ENCODE measurements at regions not wholly inside any gene's neighbourhood (a gene's known extent, or its start where the extent isn't known, plus 50 kb on each side); places are given as distances from the start of the nearest gene placed in this dataset.

- H3K9me3 ChIP-seq (replicated peaks; ENCODE audit: control insufficient read depth, insufficient read depth, low read length), result no peaks in the 10 kb centered on the region
- intact Hi-C loops (cut with micrococcal nuclease; ENCODE audit: unreplicated experiment), result no loop called here
- FAIRE-seq (no peak), ATAC-seq (no peak), DNase-seq (ENCODE audit: low read depth, low spot score) (no peak)
- ChIA-PET SMC1A (ENCODE audit: uncharacterized antibody, unreplicated experiment) (no interaction called here), CTCF (no interaction called here), RAD21 (ENCODE audit: unreplicated experiment) (no interaction called here), POLR2A (no interaction called here)
- no peaks in the 10 kb centered on the region for H4K20me1 ChIP-seq (ENCODE audit: control insufficient read depth, insufficient read depth)
- H3K36me3 ChIP-seq (ENCODE audit: control insufficient read depth in 2 of 2, insufficient read depth in 2 of 2, low read length in 1 of 2), result no peaks in the 10 kb centered on the region
- H2AFZ ChIP-seq (ENCODE audit: control insufficient read depth, low read depth, low read length), result no peak overlapping the region
- WGBS (ENCODE audit: insufficient coverage, insufficient replicate concordance, low lambda C conversion rate, missing lambda C conversion rate), result 19% methylated on average over 2 of the region's 2 CpGs
- H3K4me3 ChIP-seq, result no peak overlapping the region
- H3K4me2 ChIP-seq (ENCODE audit: control insufficient read depth, insufficient read depth), result no peak overlapping the region
- H3K27me3 ChIP-seq (replicated peaks in 1 of 2; ENCODE audit: control insufficient read depth in 2 of 2, insufficient read depth in 2 of 2, low read length in 1 of 2), result no peaks in the 10 kb centered on the region
- in situ Hi-C loops (cut with MboI), result no loop called here
- H3K79me2 ChIP-seq (ENCODE audit: control insufficient read depth, insufficient read depth, low read length), result no peaks in the 10 kb centered on the region
- no peak for TF ChIP-seq HDAC2 (IDR thresholded peaks at IDR 0.05)
- TF ChIP-seq NFIC (IDR thresholded peaks at IDR 0.05; ENCODE audit: low read depth, low read length), result no peak
- TF ChIP-seq, protein P1, sequence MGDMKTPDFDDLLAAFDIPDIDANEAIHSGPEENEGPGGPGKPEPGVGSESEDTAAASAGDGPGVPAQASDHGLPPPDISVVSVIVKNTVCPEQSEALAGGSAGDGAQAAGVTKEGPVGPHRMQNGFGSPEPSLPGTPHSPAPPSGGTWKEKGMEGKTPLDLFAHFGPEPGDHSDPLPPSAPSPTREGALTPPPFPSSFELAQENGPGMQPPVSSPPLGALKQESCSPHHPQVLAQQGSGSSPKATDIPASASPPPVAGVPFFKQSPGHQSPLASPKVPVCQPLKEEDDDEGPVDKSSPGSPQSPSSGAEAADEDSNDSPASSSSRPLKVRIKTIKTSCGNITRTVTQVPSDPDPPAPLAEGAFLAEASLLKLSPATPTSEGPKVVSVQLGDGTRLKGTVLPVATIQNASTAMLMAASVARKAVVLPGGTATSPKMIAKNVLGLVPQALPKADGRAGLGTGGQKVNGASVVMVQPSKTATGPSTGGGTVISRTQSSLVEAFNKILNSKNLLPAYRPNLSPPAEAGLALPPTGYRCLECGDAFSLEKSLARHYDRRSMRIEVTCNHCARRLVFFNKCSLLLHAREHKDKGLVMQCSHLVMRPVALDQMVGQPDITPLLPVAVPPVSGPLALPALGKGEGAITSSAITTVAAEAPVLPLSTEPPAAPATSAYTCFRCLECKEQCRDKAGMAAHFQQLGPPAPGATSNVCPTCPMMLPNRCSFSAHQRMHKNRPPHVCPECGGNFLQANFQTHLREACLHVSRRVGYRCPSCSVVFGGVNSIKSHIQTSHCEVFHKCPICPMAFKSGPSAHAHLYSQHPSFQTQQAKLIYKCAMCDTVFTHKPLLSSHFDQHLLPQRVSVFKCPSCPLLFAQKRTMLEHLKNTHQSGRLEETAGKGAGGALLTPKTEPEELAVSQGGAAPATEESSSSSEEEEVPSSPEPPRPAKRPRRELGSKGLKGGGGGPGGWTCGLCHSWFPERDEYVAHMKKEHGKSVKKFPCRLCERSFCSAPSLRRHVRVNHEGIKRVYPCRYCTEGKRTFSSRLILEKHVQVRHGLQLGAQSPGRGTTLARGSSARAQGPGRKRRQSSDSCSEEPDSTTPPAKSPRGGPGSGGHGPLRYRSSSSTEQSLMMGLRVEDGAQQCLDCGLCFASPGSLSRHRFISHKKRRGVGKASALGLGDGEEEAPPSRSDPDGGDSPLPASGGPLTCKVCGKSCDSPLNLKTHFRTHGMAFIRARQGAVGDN (IDR thresholded peaks at IDR 0.05), result no peak
- no peak for TF ChIP-seq EZH2 (IDR thresholded peaks at IDR 0.05; ENCODE audit: borderline replicate concordance, control insufficient read depth, low read depth, low read length)
- no peak overlapping the region for H3K27ac ChIP-seq (ENCODE audit: control insufficient read depth, insufficient read depth)
- H3K9ac ChIP-seq (ENCODE audit: control insufficient read depth, insufficient read depth, low read length), result no peak overlapping the region
- no TSS peak for BruUV-seq (replicated peaks)
- no peaks in the 10 kb centered on the region for H3K4me1 ChIP-seq (ENCODE audit: control insufficient read depth, insufficient read depth, low read length)
These were observed 554.4 kb downstream of the PDCD6IP start for GRCh38 chr3:34352778-34353331.
